ENCODE measurements at regions not wholly inside any gene's neighbourhood (a gene's known extent, or its start where the extent isn't known, plus 50 kb on each side); places are given as distances from the start of the nearest gene placed in this dataset.

DNA sequence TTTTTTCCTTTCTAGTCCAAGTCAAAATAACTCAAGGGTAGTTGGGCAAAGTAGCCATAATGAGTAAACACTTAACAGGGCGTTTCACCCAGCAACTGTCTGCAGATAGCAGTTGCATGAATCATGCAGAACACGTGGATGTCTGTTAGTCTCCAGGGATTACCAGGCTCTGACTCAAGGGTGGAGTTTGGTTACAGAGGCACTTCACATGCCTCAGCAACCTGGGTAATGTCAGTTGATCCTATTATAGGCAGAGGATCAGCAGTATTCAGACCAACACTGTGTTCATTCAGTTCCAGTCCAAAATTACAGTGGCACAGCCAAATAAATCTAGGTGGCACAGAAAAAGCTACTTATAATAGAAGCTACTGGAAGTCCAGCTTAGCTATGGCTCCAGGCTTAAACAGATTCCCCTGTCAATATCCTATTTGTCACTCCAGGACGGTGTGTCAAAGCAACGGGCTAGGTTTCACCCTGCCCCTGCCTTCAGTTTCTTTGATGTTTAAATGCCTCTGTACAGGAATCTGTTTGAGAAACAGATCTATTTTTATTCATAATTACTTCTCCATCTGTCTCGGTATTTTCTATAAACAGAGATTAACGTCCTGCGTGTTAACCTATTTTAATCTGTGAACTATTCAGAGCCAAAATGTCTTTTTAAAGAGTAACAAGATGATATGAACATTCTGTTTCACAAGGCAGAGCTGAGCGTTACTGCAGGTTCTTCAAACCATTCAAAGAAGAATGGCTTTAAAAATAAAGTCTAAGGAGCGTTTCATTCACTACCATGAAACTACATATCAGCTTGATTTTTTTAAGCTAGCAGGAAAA lies 162.6 kb upstream of the AKR1E2 start:
- peak; percentile 91 for FAIRE-seq
- POLR2A ChIA-PET, result interaction anchor here (2.3 kb wide), 1 partner anchor 12 kb away, joined by 10 read pairs; no protein-coding TSS in a partner anchor
- TSS peak; percentile 97 for BruUV-seq (replicated peaks)
- peak; percentile 97 for DNase-seq (ENCODE audit: low read depth, low spot score)
- no peak overlapping the region for H2AFZ ChIP-seq (ENCODE audit: low read depth, low read length)
- peaks cover 0 to 4% of the 10 kb centered on the region in 2 experiments for H3K36me3 ChIP-seq (ENCODE audit: control insufficient read depth in 2 of 2, extremely low read depth in 1 of 2, insufficient read depth in 2 of 2, low read length in 2 of 2)
- no peaks in the 10 kb centered on the region for H4K20me1 ChIP-seq (replicated peaks; ENCODE audit: control insufficient read depth, extremely low read depth, insufficient read depth, low read length)
- no peak overlapping the region for H3K4me3 ChIP-seq (replicated peaks in 1 of 3; ENCODE audit: insufficient read depth in 1 of 3, low read depth in 1 of 3, low read length in 3 of 3)
- dilution Hi-C loops (cut with MboI; ENCODE audit: extremely low pct_ligation_motif_present, low sequenced_read_pairs), result no loop called here
- no peaks in the 10 kb centered on the region for H3K9me3 ChIP-seq (replicated peaks; ENCODE audit: control insufficient read depth, insufficient read depth, low read length)
- peak overlapping the region; percentile 97 for H3K27ac ChIP-seq (ENCODE audit: insufficient read depth, low read depth, low read length)
- peak overlapping the region; percentile 82 for H3K9ac ChIP-seq (replicated peaks; ENCODE audit: extremely low read depth, insufficient read depth, low read length)
- intact Hi-C loops (cut with micrococcal nuclease), result loop anchor here (2.0 to 5.0 kb wide), 10 partner anchors 13 to 1211 kb away; partner anchors contain the start of gene KLF6
- CTCF ChIA-PET, result interaction anchor here (0.6 to 2.5 kb wide), 8 partner anchors 9 to 107 kb away, joined by 3 to 10 read pairs (median 4); no protein-coding TSS in a partner anchor
- TF ChIP-seq POLR2AphosphoS5 (IDR thresholded peaks at IDR 0.05; ENCODE audit: insufficient read depth, low read depth, low read length) (peak; percentile 78), CTCF (IDR thresholded peaks at IDR 0.05; ENCODE audit: extremely low read depth in 1 of 2, insufficient read depth in 1 of 2, low read depth in 1 of 2, low read length in 2 of 2) (no peak), JUN (IDR thresholded peaks at IDR 0.05; ENCODE audit: borderline replicate concordance, insufficient read depth, insufficient read length, low read depth) (peak; percentile 96), POLR2A (IDR thresholded peaks at IDR 0.05; ENCODE audit: low read depth, low read length) (peak; percentile 65), MAX (IDR thresholded peaks at IDR 0.05; ENCODE audit: insufficient read depth, insufficient read length) (peak; percentile 96), EZH2 (IDR thresholded peaks at IDR 0.05; ENCODE audit: borderline replicate concordance, low read depth, low read length, severe bottlenecking) (no peak), FOS (IDR thresholded peaks at IDR 0.05; ENCODE audit: borderline replicate concordance, insufficient read depth, low read length) (peak; percentile 98), MYC (IDR thresholded peaks at IDR 0.05; ENCODE audit: low read depth, low read length) (peak; percentile 94), GATA2 (IDR thresholded peaks at IDR 0.05; ENCODE audit: insufficient read depth, insufficient read length, low read depth, low read length) (peak; percentile 45)
- peaks cover 23% of the 10 kb centered on the region for H3K4me1 ChIP-seq (ENCODE audit: control insufficient read depth, extremely low read depth, insufficient read depth, low read length)
- H3K79me2 ChIP-seq (ENCODE audit: control insufficient read depth, insufficient read depth, low read length), result peaks cover 26% of the 10 kb centered on the region
- H3K27me3 ChIP-seq (ENCODE audit: control insufficient read depth in 2 of 2, insufficient read depth in 2 of 2, low read length in 2 of 2), result no peaks in the 10 kb centered on the region
- no peaks in the 10 kb centered on the region for H3K9me1 ChIP-seq (replicated peaks; ENCODE audit: control insufficient read depth, extremely low read depth, insufficient read depth, low read length)
- H3K4me2 ChIP-seq (ENCODE audit: insufficient read depth, low read length), result peak overlapping the region; percentile 49
